GM21737 (cell line): ENCODE measurements at regions not wholly inside any gene's neighbourhood (a gene's known extent, or its start where the extent isn't known, plus 50 kb on each side); places are given as distances from the start of the nearest gene placed in this dataset.

Experiments
- ATAC-seq: cut with Tn5 transposase; IDR thresholded peaks from one replicate; pipeline ENCODE4 v1.9.1; 2021; ENCODE audit warnings: mild to moderate bottlenecking, moderate library complexity; ENCODE audit not compliant: unreplicated experiment

DNA sequence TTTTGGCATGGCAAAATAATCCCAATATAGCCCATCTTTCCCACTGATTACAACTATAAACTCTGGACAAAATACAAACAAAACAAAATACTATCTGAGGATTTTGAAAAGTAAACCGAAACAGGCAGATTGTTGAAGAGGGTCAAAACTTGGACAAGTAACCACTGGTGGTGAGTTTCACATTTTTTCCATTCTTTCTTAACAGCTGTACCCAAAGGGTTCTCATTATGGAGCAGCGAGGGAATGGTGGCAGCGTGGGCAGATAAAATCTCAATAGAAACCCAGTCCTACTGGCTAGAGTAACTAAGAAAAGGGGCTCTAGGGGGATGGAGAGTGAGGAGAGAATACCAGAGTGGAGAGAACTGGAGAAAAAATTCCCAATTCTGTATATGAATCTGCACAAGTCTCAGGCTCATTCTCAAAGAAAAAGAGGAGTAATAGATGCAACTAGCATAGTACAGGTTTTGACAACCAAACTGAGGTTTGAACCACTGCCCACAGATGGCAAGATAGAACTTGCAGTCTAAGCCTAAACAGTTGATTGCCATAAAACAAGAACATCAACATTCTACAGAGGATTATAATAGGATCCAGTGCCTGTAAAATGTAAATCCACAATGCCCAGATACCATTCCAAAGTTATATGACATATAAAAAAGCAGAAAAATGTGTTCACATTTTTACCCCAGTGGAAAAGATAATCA, 284.5 kb downstream of the KCNRG start:
- ATAC-seq: no peak

DNA sequence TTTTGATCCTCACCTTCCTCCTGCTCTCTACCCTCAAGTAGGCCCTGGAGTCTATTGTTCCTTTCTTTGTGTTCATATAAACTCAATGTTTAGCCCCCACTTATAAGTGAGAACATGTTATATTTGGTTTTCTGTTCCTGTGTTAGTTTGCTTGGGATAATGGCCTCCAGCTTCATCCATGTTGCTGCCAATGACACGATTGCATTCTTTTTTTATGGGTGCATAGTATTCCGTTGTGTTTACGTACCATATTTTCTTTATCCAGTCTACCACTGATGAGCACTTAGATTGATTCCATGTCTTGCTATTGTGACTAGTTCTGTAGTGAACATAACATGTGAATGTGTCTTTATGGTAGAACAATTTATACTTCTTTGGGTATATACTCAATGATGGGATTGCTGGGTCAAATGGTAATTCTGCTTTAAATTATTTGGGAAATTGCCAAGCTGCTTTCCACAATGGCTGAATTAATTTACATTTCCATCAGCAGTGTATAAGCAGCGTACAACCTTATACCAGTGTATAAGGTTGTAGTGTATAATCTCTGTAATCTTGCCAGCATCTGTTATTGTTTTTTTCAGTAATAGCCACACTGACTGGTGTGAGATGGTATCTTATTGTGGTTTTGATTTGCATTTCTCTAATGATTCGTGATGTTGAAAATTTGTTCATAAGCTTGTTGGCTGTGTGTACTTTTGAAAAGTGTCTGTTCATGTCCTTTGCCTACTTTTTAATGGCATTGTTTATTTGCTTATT, 288.9 kb downstream of the KCNRG start:
- ATAC-seq: no peak

DNA sequence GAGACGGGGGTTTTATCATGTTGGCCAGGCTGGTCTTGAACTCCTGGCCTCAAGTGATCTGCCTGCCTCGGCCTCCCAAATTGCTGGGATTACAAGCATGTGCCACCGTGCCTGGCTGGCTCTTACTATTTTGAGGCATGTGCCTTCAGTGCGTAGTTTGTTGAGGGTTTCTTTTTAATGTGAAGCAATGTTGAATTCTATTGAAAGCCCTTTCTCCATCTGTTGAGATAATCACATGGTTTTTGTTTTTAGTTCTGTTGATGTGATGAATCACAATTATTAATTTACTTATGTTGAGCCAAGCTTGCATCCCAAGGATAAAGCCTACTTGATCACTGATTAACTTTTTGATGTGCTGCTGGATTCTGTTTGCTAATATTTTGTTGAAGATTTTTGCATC, 290.9 kb downstream of the KCNRG start:
- no peak for ATAC-seq

DNA sequence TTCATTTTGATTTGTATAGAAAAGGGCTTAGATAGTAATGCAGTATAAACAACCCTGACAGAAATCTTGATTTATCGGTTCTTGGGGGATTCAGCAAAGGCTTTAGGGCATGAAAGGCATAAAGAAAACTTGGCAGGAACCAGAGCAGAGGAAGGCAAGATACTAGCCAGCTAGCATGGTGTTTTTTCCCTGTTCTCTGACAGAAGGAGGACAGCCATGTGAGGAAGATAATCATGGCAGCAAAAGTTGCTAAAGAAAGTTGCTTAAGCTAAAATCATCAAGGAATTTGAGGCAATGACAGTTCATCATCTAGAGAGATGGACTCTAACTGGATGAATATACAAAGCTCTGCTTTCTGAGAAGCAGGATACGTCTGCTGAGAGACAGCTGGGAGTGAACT, 294.1 kb downstream of the KCNRG start:
- ATAC-seq: no peak

DNA sequence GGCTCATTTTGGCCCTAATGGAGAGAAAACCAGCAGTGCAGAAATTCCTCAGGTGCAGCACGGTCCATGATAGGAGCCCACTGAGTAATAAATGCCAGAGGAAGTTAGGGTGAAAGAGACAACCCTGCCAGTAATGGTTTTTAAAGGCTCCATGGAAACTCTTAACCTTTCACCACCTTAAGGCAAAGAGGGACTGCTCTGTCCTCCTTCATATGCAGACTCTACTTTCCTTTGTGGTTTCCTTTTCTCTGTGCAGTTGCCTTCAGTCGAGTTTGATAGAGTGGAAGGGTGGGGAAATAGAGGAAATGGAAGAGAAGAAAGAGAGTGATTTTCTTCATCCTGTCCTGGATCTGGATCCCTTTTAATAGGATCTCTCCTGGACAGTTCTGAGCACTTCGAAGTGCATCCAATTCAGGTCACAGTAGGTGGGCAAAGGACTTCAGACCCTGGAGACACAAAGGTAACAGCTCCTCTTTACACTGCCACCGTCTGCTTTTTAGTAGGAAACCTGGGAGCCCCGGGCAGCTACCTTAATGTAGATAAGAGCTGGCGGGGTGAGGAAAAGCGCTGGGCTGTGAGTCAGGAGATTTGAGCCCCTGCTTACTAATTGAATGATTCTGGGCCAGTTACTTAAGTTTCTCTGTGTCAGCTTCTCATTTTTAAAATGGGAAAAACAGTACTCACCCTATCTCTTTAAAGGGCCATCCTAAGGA, 294.8 kb downstream of the KCNRG start:
- ATAC-seq: no peak

DNA sequence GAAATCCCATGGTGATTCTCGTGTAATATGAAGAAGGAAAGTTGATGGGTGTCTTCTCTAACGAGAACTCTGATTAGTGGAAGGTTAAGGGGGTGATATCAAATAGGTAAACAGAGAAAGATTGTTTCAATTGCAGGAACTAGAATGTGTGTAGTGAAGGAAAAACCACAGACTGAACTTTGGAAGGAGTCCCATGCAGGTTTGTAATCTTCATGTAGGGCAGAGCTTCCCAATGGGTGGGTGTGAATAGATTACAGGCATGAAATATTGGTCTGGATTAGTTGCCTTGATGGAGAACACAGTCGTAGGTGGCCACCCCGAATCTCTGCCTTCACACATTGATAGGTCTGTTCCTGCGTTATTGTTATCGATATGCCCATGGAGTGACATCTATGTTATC, 295.5 kb downstream of the KCNRG start:
- ATAC-seq: no peak

DNA sequence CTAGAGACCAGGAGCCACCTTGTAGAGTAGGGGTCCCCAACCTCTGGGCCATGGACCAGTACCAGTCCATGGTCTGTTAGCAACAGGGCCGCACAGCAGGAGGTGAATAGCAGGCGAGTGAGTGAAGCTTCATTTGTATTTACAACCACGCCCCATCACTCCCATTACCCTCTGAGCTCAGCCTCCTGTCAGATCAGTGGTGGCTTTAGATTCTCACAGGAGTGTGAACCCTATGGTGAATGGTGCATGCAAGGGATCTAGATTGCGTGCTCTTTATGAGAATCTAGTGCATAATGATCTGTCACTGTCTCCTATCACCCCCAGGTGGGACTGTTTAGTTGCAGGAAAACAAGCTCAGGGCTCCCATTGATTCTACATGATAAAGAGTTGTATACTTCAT, 303.6 kb downstream of the KCNRG start:
- ATAC-seq: no peak

DNA sequence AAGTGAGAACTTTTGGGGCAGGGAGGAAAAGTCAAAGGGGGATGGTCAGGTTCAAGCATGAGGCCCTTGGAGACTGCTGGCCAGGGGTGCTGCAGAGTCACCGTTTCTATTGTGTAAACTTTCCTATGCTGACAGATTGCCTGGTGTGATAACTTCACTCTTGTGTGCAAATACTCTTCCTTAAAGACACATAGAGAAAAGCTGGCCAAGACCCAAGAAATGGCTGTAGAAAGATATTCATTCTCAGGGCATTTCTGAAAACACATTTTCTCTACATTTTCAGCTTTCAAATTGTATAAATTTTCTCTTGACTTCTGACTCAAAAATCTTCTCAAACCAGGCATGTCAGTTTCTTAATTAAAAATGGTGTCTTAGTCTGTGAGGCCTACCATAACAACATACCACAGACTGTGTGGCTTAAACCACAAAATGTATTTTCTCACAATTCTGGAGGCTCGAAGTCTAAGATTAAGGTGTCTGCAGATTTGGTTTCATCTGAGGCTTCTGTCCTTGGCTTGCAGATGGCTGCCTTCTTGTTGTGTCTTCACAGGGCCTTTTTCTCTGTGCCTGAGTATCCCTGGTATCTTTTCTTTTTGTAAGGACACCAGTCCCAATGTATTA, 304.5 kb downstream of the KCNRG start:
- no peak for ATAC-seq

DNA sequence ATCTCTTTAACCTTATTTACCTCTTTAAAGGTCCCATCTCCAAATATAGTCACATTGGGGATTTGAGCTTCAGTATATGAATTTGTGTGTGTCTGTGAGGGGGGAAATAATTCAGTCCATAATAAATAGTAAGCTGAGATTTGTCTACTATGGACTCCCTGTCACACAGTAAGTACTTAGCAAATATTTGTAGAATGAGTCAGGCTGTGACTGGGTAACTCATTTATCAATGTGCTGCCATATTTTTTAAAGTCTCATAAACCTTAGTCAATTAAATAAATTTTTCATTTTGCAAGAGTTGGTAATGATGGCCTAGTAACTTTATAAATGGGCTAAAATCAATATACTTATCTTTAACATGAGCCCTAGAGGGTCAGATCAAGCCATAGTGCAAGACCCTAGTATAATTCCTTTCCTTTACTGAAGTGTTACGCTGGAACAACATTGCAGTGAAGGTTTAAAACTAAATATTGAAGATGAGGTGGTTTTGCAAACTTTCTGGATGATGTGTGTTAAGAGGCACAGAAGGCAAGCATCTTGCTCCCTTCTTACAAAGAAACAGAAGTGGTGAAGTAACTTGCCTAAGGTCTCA, 305.1 kb downstream of the KCNRG start:
- no peak for ATAC-seq

DNA sequence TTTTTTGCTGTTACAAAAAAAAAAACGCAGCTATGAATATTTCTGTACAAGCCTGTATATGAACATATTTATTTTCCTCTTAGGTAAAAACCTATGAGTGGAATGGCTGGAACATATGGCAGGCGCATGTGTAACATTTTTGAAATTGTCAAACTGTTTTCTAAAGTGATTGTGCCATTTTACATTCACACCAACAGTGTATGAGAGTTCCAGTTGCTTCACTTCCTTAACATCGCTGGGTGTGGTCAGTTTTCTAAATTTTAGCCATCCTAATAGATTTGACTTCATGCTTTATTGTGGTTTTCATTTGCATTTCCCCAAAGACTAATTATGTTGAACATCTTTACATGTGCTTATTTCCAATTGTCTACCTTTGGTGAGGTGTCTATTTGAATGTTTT, 306.8 kb downstream of the KCNRG start:
- ATAC-seq: no peak

DNA sequence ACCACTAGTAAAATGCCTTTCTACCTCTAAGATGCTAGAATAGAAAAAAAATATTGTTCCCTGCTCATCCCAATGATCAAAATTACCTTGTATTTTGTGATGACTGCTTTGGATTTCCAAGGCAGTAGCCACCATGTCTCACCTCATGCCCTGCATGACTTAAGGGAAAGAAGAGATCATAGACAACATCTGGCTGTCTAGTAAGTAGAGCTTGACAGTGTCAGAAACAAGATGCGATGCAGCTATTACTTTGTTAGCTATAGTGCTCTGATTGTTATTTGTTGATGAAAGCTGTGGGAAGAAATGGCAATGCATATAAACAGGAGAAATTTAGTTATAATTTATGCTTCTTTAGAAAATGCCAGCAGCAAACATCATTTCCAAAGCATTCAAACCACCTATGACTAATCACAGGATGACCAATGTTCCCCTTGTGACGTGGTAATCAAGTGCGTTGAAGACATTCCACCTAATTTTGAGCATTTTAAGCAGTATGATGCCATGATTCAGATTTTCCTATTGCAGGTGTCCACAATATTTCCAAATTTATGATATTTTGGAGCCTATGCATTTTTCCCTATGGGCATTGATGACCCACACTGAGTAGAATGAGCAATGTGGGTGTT, 308.3 kb downstream of the KCNRG start:
- ATAC-seq: no peak

DNA sequence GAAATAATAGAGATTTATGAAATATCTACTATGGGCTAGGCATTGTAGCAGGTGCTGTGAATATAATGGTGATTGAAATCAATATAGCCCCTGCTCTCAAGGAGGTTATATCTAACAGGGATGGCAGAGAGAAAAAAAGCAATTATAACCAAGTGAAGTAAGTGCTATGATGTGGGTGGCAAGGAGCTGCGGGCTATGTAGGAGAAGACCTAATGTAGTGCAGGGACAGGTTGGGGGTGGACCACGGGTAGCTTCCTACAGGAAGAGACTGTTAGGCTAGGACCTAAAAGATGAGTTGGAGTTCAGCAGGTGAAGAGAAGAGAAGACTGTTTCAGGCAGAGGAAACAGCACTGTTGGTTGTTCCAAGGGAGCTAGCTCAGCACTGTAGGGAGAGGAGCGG, 311.0 kb downstream of the KCNRG start:
- ATAC-seq: no peak

DNA sequence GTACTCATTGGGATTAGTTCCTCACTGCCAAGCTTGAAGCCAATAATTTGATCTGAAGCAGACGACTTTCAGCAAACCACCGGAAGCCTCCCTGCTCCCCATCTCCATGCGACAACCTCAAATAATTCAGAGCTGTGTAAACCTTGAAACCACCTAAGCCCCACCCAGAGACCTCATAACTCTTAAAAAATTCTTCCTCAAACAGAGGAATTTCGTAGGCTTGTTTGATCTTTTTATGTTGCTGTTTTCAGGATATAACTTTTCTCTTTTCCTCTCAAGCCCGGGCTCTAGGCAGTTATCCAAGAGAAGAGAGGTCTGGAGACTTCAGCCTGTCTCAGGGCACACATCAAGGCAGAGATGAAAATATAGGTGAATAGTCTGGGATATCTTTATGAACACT, 311.6 kb downstream of the KCNRG start:
- ATAC-seq: no peak

DNA sequence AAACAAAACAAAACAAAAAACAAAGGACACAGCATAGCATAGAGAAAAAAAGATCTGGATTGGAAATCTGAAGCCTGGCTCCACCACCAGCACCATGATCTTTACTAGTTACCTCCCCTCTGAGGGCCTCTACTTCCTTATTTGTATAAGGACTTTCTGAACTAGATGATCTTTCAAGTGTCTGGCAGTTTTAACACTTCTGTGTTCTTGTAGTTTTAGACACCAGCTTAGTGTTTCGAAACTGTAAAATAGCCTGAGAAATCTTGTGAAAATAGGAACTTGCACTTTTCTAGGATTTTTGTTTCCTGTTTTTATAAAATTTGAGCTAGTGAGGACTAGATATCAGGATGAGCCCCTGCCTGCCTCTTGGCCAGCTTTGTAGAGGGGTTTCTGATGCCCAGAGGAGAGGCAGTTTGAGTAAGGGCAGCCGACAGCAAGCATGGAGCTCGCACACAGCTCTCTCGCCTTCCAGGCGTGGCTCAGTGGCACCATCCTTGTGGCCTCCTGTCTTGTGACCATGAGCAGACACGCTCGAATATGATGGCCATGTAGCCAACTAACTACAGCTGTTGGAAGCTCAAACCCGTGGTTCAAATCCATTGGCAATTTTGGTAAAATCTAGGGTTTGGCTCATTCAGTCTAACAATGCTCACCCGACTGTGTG, 319.0 kb downstream of the KCNRG start:
- no peak for ATAC-seq

DNA sequence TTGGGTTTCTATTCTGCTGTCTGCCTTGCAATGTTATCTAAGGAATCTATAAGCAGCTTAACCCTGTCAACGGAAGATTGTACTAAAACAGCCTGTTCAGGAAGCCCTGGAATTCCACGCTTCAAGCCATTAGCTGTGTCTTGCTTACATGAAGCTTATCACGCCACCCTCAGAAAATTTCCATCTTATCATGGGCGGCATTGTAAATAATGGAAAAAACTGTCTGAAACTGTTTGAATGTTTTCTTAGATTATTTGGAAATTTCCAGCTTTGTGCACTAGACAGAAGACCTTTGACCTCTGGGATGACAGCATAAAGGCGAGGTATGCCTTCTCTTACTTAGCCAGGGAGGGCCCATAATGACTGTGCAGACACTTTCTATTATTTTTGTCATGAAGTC, 319.7 kb downstream of the KCNRG start:
- no peak for ATAC-seq

DNA sequence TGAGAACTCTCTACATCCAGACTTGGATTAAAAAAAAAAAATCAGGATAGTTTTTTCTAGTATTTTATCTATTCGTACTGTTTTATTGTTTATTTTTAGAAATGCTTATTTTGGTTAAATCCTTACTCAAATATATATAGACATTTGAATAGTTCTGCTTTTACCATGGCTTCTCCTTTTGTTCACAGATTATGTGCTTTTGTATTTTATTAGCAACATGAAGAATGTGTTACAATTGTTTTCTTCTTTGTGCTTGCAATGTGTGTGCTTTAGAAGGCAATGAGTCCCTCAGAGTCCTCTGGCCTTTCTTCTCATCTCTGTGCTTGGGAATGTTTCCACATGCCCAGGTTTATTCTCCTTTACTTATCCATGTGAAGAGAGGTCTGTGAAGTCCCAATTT, 324.0 kb downstream of the KCNRG start:
- ATAC-seq: no peak

DNA sequence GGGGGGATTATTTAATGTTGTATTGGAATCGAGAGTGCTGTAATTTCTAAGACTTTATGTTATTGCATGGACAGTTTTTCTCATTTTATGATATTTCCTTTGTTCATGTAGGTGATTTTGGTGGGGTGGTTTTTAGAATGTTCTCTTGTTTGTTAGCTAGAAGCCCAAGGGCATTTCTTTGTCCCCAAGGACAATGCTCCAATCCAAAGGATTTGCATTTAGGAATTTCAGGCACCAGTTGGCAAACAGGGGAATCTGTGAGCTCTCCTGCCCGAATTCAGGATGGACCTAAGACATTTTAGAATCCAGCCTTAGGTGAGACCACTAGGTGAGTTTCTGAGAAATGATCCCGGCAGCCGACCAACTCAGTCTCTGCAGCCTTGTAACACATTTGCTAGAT, 324.9 kb downstream of the KCNRG start:
- no peak for ATAC-seq

DNA sequence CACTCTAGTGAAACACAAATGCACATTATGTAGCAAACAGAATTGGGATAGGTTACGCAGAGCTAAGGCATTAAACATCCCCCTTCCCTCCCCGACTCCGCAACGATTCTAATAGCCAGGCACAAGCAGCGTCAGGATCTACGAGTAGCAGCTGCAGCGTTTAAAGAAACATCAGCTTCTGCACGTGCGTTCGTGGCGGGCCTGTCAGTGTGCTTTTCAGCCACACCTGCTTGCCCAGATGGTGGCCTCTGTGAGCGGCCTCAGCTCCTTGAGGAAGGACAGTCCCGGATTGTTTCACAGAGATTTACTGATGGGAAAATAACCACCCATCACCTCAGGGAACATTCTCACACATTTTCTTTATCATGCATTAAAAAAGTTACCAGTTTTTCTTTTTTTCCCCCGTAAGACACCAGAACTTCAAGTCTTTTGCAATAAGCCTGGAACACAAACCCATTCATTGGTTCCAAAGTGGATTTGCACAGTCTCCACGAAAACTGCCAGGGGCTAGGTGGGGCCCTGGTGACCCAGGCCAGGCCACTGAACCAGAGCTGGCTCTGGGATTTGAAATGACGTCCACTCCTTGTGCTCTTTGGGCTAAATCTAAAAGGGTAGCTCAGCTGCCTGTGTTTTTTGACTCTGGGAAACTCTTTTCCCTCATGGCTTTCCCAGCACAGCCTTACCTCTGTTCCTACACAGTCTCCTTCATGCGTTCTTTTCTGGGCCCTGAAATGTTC, 325.5 kb downstream of the KCNRG start:
- no peak for ATAC-seq

DNA sequence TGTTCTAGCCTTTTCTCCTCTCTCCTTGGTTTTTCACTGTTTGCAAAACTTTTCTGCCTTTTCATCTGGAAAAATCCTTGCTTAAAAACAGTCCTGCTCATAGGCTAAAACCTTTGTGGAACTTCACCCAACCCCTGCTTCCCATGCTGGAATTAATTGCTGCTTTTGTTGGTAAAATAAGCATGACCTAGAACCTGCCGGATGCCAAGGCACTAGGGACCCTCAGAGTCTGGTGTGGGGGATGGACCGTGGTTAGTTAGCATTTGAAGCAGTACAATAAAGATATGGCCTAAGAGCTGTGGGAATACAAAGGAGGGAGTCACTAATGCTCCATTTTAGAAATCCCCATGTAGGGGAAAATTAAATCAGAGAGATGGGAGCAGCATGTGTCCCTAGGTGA, 326.3 kb downstream of the KCNRG start:
- no peak for ATAC-seq

DNA sequence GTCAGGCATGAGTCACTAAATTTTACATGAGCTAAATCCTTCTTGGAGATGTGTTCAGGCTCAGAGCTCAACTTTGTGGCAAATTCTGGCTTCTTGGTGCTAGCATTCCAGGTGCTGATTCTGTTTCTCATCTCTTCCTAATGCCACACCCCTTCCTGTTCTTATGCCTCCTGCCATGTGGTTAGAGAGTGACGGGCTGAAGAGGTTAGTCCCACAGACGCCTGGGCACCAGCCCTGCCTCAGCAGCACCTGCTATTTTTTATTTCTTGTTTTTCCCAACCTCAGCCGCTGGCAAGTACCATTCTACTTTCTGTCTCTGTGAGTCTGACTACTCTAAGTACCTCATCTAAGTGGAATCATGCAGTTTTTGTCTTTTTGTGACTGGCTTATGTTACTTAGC, 329.5 kb downstream of the KCNRG start:
- no peak for ATAC-seq
